GM12891 (cell line): ENCODE measurements at regions not wholly inside any gene's neighbourhood (a gene's known extent, or its start where the extent isn't known, plus 50 kb on each side); places are given as distances from the start of the nearest gene placed in this dataset.

Experiments
- DNase-seq: peaks from one replicate; pipeline ENCODE4 v3.0.0; 2011; ENCODE audit warnings: low spot score; ENCODE audit not compliant: insufficient read length
- FAIRE-seq: peaks from 2 replicates; lab custom pipeline; 2011; peaks lifted over from hg19 to GRCh38; lab: Jason Lieb, UNC
- PAX5 ChIP-seq: IDR thresholded peaks from 2 replicates; pipeline ENCODE4 v1.6.1; 2011; ENCODE audit warnings: low read length, moderate library complexity, mild to moderate bottlenecking; ENCODE audit not compliant: insufficient read depth, severe bottlenecking
- POLR2A ChIP-seq: IDR thresholded peaks from 2 replicates; pipeline ENCODE4 v1.6.1; 2011; ENCODE audit warnings: low read depth, low read length, control low read depth
- POLR2AphosphoS5 ChIP-seq: IDR thresholded peaks from 2 replicates; pipeline ENCODE4 v1.6.1; 2011; ENCODE audit warnings: low read depth, low read length, control low read depth
- POU2F2 ChIP-seq: IDR thresholded peaks from 2 replicates; pipeline ENCODE4 v1.6.1; 2011; ENCODE audit warnings: low read depth, mild to moderate bottlenecking, control low read depth, low read length, moderate library complexity
- SPI1 ChIP-seq: IDR thresholded peaks from 2 replicates; pipeline ENCODE4 v1.6.1; 2011; ENCODE audit warnings: low read depth, low read length, control low read depth
- TAF1 ChIP-seq: IDR thresholded peaks from 2 replicates; pipeline ENCODE4 v1.6.1; 2011; ENCODE audit warnings: low read depth, low read length, control low read depth

GRCh38 chr17:12457493-12457892 is 208.2 kb upstream of the MYOCD start:
- TF ChIP-seq SPI1 (no peak), TAF1 (no peak), POLR2A (no peak), POU2F2 (no peak), POLR2AphosphoS5 (no peak), PAX5 (no peak)
- FAIRE-seq (no peak), DNase-seq (no peak)

GRCh38 chr17:12459736-12460135 is 206.0 kb upstream of the MYOCD start:
- FAIRE-seq: no peak
- DNase-seq: no peak
- TF ChIP-seq POU2F2 (no peak), TAF1 (no peak), POLR2AphosphoS5 (no peak), PAX5 (no peak), POLR2A (no peak), SPI1 (no peak)

DNA sequence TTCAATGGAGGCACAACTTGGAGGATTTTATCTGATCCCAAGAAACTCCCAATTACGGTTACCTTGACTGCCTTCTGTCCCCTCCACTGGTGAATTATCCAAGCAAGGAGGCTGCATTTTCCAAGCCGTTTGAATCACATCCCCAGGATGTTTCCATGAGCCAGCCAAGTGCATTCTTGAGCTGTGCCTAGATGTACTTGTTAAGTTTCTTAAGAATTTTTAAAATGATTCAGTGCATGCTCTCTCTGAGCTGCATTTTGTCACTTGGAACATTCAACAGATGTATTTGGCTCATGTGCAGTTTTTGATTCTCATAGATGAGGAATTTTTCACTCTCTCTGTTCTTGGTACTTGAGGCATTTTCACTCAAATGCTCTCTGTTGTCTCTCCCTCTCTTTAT is 202.6 kb upstream of the MYOCD start:
- TF ChIP-seq TAF1 (no peak), PAX5 (no peak), POLR2A (no peak), POU2F2 (no peak)
- DNase-seq (no peak), FAIRE-seq (no peak)

- FAIRE-seq (no peak), DNase-seq (no peak)
- no peak for TF ChIP-seq POU2F2
- no peak for TF ChIP-seq PAX5
- no peak for TF ChIP-seq POLR2AphosphoS5
- no peak for TF ChIP-seq SPI1
- TF ChIP-seq POLR2A: no peak
- no peak for TF ChIP-seq TAF1
These were observed 193.2 kb upstream of the MYOCD start for GRCh38 chr17:12472252-12473173.

GRCh38 chr17:12478311-12478710 is 187.4 kb upstream of the MYOCD start:
- DNase-seq (no peak), FAIRE-seq (no peak)
- TF ChIP-seq TAF1: no peak
- TF ChIP-seq POLR2A: no peak
- no peak for TF ChIP-seq POLR2AphosphoS5
- no peak for TF ChIP-seq SPI1
- no peak for TF ChIP-seq POU2F2
- no peak for TF ChIP-seq PAX5

GRCh38 chr17:12485361-12485906 is 180.3 kb upstream of the MYOCD start:
- no peak for FAIRE-seq
- TF ChIP-seq POU2F2 (no peak), SPI1 (no peak), TAF1 (no peak), POLR2AphosphoS5 (no peak), POLR2A (no peak), PAX5 (no peak)
- no peak for DNase-seq

GRCh38 chr17:12489325-12489724 is 176.4 kb upstream of the MYOCD start:
- TF ChIP-seq POU2F2: no peak
- TF ChIP-seq SPI1: no peak
- FAIRE-seq (no peak), DNase-seq (no peak)

GRCh38 chr17:12492450-12492849 is 173.2 kb upstream of the MYOCD start:
- FAIRE-seq (no peak), DNase-seq (no peak)
- TF ChIP-seq POLR2A (no peak), PAX5 (no peak), TAF1 (no peak), POLR2AphosphoS5 (no peak), SPI1 (no peak), POU2F2 (no peak)

DNA sequence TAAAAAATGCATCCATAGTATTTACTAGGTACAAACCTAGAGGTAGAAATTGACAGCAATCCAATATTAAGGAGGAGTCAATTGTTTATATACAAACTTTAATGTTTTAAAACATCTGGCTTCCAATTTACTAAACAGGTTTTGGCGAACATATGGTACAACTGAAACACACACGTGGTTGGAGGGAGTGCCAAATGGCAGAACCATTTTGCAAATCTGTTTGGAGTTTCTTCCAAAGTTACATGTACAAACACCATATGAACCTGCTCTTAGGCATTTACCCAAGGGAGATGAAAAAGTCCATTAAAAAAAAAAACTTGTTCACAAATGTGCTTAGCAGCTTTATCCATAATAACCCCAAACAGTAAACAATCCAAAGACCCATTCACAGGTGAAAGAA is 159.8 kb upstream of the MYOCD start:
- no peak for FAIRE-seq
- TF ChIP-seq POLR2A: no peak
- no peak for TF ChIP-seq PAX5
- no peak for TF ChIP-seq SPI1
- no peak for TF ChIP-seq POU2F2
- no peak for TF ChIP-seq POLR2AphosphoS5
- no peak for TF ChIP-seq TAF1

More for the DNA sequence above, 159.8 kb upstream of the MYOCD start:
- DNase-seq: no peak
